BE2C (cell line): ENCODE measurements at regions not wholly inside any gene's neighbourhood (a gene's known extent, or its start where the extent isn't known, plus 50 kb on each side); places are given as distances from the start of the nearest gene placed in this dataset.
A peak's percentile ranks its signal among the peaks of the same experiment; 100 is the strongest.

Experiments used
- DNase-seq: peaks from one replicate; pipeline ENCODE4 v3.0.0-alpha.2; 2020
- H3K27me3 ChIP-seq: fragments of 250-450 bp; sonication (Bioruptor Pico); 2 replicates; pipeline ENCODE4 v1.5.1; 2020; ENCODE audit warnings: mild to moderate bottlenecking
- H3K36me3 ChIP-seq: fragments of 250-450 bp; sonication (Bioruptor Pico); 2 replicates; pipeline ENCODE4 v1.5.1; 2020; ENCODE audit warnings: mild to moderate bottlenecking
- H3K4me1 ChIP-seq: fragments of 250-450 bp; sonication (Bioruptor Pico); 2 replicates; pipeline ENCODE4 v1.5.1; 2020
- H3K4me3 ChIP-seq: 2 replicates; pipeline ENCODE4 v1.5.1; 2011; ENCODE audit warnings: low read depth, low read length
- H3K9me3 ChIP-seq: fragments of 250-450 bp; sonication (Bioruptor Pico); 2 replicates; pipeline ENCODE4 v1.5.1; 2020
- CTCF ChIP-seq: IDR thresholded peaks from 2 replicates; pipeline ENCODE4 v1.5.1; 2012; ENCODE audit warnings: mild to moderate bottlenecking, low read depth, low read length

GRCh38 chr1:102783487-102783886 is 324.8 kb downstream of the COL11A1 start:
- Histone ChIP-seq H3K36me3 (no peaks in the 10 kb centered on the region), H3K9me3 (no peaks in the 10 kb centered on the region; the same call in 1 of the 2 replicates), H3K4me3 (no peak overlapping the region), H3K27me3 (no peaks in the 10 kb centered on the region), H3K4me1 (no peaks in the 10 kb centered on the region)
- no peak for TF ChIP-seq CTCF
- no peak for DNase-seq

GRCh38 chr1:102782144-102782543 is 326.2 kb downstream of the COL11A1 start:
- Histone ChIP-seq H3K36me3 (no peaks in the 10 kb centered on the region), H3K4me3 (no peak overlapping the region), H3K9me3 (no peaks in the 10 kb centered on the region; the same call in 1 of the 2 replicates), H3K4me1 (no peaks in the 10 kb centered on the region), H3K27me3 (no peaks in the 10 kb centered on the region)
- TF ChIP-seq CTCF = no peak
- DNase-seq = no peak

- TF ChIP-seq CTCF = no peak
Measured at GRCh38 chr1:102776071-102776470, 332.3 kb downstream of the COL11A1 start.

GRCh38 chr1:102772831-102773230 is 335.5 kb downstream of the COL11A1 start:
- H3K4me1 ChIP-seq = no peaks in the 10 kb centered on the region; the same call in 1 of the 2 replicates
- no peaks in the 10 kb centered on the region for H3K36me3 ChIP-seq
- TF ChIP-seq CTCF = peak; percentile 40

More at GRCh38 chr1:102776071-102776470, 332.3 kb downstream of the COL11A1 start:
- Histone ChIP-seq H3K9me3 (no peaks in the 10 kb centered on the region), H3K4me3 (no peak overlapping the region), H3K4me1 (no peaks in the 10 kb centered on the region; the same call in 1 of the 2 replicates), H3K36me3 (no peaks in the 10 kb centered on the region), H3K27me3 (no peaks in the 10 kb centered on the region)
- DNase-seq = no peak

GRCh38 chr1:102758418-102758817 is 349.9 kb downstream of the COL11A1 start:
- H3K36me3 ChIP-seq = no peaks in the 10 kb centered on the region
- H3K27me3 ChIP-seq = no peaks in the 10 kb centered on the region
- no peak for DNase-seq
- no peak overlapping the region for H3K4me3 ChIP-seq
- peaks cover 4% of the 10 kb centered on the region; the same call in 1 of the 2 replicates for H3K4me1 ChIP-seq
- no peak for TF ChIP-seq CTCF
- no peaks in the 10 kb centered on the region for H3K9me3 ChIP-seq

More at GRCh38 chr1:102772831-102773230, 335.5 kb downstream of the COL11A1 start:
- H3K27me3 ChIP-seq = no peaks in the 10 kb centered on the region
- no peak overlapping the region for H3K4me3 ChIP-seq
- no peaks in the 10 kb centered on the region for H3K9me3 ChIP-seq
- DNase-seq = peak; percentile 12

- no peaks in the 10 kb centered on the region for H3K36me3 ChIP-seq
- peaks cover 4% of the 10 kb centered on the region; the same call in 1 of the 2 replicates for H3K4me1 ChIP-seq
- TF ChIP-seq CTCF = no peak
- no peak overlapping the region for H3K4me3 ChIP-seq
- no peak for DNase-seq
- no peaks in the 10 kb centered on the region for H3K9me3 ChIP-seq
- no peaks in the 10 kb centered on the region for H3K27me3 ChIP-seq
Measured at GRCh38 chr1:102757363-102757762, 351.0 kb downstream of the COL11A1 start.
